ENCODE measurements at regions not wholly inside any gene's neighbourhood (a gene's known extent, or its start where the extent isn't known, plus 50 kb on each side); places are given as distances from the start of the nearest gene placed in this dataset.

DNA sequence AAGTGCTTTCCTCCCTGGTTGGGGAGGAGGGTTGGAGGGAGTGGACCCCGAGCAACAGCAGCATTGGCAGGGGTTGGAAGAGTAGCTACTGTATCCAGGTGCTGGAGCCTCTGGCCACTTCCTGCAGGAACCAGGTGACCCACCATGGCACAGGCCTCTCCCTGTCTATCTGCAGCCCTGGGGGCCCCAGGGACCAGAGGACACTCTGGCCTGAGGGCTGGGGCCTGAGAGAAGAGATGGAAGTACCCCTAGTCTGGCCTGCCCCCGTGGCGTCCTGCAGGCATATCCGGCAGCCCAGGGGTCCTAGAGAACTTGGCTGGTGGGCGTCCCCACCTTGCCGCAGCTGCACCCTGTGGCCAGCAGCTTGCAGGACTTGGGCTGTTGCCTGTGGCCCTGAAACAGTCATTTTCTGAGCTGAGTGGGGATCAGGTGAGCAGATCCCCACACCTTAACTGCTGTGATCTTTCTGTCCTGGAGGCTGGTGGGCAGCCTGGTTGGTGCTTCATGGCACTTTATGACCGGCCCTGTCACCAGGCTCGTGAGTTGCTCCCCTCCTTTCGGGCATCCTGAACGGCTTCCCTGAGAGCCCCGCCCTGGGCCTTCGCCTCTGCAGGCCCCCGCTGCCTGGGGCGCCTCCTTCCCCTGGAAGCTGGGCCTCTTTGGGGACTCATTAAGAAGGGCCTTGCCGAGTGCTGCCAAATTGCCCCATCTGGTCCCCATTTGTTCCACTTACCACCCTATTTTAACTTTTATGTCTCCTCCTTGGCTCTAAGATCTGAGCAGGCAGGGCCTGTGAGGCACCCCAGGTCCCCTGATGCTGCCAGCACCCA, 298.6 kb downstream of the SEC14L1 start:
- no peak overlapping the region for H3K4me3 ChIP-seq (ENCODE audit: low read depth, low read length)

DNA sequence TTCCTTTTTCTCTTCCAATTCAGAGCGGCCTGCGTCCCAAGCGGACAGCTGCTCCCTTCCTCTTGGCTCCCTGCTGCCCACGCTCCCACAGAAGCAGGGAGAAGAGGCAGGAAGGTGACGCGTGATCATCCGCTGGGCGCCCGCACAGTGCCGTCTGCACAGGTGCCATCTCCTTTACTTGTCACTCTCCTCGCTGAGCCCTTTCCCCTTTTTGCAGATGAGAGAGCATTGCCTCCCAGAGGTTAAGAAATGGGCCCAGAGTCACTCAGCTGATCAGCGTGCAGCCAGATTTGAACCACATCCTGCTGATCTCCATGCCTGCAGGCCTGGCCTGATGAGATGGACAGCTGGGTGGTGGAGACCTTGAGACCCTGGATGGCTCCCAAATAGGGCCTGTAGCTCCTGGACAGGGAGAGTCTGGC, 299.8 kb downstream of the SEC14L1 start:
- H3K4me3 ChIP-seq (ENCODE audit: low read depth, low read length) = no peak overlapping the region

DNA sequence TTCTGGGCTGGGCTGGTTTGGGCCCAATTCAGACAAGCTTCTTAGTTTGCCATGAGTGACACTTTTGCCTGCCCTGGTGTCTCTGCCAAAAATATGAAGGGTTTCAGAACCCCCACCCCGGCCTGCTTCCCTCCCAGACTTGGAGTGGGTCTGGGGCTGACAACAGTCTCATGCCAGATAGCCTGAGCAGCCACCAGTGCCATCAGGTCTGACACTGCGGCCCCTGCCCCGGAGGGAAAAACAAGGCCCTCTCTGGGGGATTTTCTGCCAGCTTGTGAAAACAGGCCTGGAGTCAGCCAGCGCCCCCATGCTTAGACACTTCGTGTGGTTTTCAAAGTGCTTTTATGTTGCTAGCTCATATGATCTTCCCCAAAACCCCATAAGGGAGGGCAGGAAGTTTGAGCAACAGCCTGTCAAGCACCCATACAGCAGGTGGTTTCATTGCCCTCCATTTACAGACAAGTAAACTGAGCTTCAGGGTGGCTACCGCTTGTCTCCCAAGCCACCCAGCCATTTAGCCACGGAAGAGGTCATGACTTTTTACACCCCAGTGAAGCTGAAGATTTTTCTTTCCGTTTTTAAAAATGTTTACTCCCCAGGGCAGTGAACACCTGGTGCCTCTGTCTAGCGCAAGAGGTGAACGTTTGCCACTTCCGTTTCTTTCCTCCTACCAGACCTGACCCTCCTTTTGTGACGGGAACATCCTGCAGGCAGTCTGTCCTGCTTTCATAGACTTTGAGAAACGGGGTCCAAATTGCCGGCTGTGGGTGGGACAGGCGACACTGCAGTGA, 300.6 kb downstream of the SEC14L1 start:
- H3K4me3 ChIP-seq (ENCODE audit: low read depth, low read length) = no peak overlapping the region

DNA sequence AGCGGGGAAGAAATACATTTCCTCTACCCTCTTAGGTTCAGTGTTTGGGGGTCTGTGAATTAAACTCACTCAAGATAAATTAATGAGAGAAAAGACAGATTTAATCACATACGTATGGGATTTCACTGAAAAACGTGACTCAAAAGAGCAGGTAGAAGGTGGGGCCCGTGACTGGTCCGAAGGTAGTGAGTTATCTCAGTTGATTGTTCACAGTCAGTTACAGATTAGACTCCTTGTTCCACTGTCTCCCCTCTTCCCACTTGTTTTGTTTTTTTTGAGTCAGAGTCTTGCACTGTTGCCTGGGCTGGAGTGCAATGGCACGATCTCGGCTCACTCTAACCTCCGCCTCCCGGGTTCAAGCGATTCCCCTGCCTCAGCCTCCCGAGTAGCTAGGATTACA, 301.2 kb downstream of the SEC14L1 start:
- no peak overlapping the region for H3K4me3 ChIP-seq (ENCODE audit: low read depth, low read length)

DNA sequence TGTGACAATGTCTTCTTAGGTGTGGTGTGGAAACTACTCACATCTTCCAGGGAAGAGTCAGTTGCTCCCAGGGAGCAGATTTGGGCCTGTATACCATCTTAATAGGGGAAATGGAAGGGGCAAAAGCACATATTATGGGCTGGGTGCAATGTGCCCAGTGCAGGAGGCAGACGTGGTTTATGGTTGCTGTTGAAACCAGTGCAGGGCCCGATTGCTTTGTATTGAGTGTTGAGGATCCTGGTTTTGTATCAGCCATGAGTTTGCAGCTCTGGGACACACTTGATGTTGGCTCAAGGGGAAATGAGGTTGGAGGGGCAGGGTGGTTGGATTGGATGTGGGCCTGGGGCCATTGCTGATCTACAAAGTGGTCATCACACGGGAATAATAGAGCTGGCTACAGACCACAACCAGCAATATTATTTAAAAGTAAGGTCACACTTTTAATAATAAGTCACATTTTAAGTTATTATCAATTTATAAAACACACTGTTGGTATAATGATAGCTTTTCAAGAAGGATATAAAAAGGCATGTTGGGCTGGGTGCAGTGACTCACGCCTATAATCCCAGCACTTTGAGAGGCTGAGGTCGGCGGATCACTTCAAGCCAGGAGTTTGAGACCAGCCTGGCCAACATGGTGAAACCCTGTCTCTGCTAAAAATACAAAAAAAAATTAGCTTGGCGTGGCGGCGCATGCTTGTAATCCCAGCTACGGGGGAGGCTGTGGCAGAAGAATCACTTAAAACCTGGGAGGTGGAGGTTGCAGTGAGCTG, 302.4 kb downstream of the SEC14L1 start:
- H3K4me3 ChIP-seq (ENCODE audit: low read depth, low read length) = no peak overlapping the region

DNA sequence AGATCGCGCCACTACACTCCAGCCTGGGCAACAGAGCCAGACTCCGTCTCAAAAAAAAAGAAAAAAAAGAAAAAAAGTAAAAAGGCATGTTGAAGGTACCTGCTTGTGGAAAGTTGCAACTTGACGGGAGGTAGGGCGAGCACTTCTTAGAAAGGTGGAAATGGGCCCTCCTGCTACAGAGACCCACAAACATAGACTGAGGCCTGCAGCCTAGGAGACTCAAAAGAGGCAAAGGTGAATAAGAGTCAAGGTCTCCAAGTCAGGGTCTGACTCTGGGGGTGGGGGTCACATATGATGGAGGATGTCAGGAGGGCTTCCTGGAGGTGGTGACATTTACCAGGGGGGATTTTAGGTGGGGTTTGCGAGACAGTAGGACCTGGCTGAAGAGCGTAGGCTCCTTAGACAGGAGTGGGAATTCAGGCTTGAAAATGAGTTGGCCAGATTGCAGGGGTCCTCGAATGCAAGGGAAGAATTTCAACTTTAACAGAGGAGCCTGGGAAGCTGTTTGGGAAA, 303.0 kb downstream of the SEC14L1 start:
- no peak overlapping the region for H3K4me3 ChIP-seq (ENCODE audit: low read depth, low read length)

DNA sequence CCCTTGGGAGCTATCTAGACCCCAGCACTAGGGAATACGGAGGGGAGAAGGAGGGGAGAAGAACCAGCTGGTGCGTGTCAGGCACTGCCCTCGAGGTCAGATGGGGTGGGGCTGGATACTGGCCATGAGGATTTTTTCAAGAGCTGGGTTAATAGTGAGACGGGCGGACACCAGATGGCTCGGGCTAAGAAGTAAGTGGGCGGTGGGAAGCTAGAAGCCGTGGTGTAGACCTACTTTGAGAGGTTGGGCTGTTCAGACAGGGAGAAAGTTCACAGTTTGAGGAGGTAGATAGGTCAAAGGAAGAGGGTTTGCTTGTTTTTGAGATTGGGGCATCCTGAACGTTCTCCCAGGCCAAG, 303.8 kb downstream of the SEC14L1 start:
- no peak overlapping the region for H3K4me3 ChIP-seq (ENCODE audit: low read depth, low read length)

DNA sequence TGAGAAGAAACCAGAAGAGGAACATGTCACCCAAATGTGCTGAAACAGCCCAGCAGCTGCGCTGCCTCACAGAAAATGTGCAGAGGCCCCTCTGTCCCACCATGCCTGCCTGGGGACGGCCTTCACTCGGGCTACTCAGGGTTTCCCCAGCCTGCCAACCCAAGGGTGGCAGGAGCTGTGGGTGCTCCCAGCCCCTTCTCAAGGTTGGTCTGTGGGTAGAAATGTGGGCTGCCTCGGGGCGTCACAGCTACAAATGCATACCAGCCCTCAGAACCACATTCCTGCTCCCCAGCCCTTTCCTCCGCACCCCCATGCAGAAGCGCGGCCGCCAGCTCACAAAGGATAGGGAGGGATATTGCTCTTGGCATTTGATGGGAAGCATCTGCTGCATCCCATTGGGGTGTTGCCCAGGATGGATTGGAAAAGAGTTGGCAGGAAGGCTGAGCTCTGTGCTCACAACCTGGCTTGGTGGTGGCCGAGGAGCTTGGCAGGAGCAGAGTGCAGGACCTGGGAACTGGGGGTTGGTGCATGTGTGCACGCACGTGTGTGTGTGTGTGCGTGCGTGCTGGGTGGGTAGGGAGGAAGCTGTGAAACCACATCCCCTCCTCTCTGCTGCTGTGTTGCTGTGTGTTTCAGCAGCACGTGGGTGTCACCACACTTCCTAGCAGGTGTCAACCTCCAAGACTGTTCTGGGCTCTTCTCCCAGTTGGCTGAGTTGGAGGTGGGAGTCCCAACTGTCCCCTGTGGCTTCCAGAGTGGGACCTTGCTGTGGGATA, 304.4 kb downstream of the SEC14L1 start:
- H3K4me3 ChIP-seq (ENCODE audit: low read depth, low read length) = no peak overlapping the region

DNA sequence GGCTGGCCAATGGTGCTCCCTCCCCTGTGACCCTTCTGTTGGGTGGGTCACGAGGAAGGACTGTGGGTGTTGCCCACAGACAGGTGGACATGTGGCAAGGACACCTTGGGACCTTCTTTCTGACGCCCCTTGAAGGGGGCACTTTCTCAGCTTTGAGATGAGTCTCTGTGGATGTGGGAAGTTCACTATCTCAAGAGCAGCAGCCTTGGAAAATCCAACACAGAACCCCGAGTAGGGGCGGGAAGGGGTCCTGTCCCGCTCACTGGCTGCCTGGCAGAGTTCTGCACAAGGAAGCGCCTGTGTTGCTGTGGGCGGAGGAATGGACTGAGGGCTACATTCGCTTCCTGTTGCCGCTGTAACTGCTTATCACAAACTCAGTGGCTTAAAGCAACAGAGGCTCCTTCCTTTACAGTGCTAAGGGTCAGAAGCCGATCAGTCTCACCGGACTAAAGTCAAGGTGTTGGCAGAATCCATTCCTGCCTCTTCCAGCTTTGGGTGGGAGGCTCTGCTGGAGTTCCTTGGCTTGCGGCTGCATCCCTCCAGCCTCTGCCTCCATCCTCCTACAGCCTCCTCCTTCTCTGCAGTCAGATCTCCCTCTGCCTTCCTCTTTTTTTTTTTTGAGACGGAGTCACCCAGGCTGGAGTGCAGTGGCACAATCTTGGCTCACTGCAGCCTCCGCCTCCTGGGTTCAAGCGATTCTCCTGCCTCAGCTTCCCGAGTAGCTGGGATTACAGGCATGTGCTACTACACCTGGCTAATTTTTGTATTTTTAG, 305.2 kb downstream of the SEC14L1 start:
- H3K4me3 ChIP-seq (ENCODE audit: low read depth, low read length) = no peak overlapping the region

DNA sequence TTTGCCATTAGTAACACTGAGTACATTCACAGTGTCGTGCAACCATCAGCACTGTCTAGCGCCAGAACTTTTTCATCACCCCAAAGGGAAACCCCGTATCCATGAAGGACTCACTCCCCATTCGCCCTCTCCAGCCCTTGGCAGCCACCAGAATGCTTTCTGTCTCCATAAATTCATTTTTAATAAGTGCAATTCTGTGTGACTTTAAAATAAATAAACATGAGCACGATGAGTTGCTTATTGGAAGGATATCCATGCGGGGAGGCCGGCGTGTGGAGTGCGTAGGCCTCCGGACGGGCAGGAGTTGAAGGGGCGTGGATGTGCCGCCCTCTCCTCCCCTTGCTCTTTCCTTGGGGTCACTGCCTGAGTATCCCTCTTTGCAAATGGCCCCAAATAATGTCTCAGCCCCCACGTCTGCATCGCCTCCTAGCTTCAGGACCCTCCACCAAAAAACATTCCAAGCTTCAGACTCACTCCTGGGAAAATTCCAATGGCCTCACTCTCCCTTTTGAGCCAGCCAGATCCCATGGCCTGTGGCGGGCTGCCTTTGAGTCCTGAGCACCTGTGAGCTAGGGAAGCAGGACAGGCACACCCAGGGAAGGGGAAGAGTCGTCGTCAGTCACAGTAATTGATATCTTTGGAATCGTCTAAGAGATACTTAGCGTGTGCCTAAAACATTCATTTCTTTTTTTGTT, 306.3 kb downstream of the SEC14L1 start:
- H3K4me3 ChIP-seq (ENCODE audit: low read depth, low read length) = no peak overlapping the region

DNA sequence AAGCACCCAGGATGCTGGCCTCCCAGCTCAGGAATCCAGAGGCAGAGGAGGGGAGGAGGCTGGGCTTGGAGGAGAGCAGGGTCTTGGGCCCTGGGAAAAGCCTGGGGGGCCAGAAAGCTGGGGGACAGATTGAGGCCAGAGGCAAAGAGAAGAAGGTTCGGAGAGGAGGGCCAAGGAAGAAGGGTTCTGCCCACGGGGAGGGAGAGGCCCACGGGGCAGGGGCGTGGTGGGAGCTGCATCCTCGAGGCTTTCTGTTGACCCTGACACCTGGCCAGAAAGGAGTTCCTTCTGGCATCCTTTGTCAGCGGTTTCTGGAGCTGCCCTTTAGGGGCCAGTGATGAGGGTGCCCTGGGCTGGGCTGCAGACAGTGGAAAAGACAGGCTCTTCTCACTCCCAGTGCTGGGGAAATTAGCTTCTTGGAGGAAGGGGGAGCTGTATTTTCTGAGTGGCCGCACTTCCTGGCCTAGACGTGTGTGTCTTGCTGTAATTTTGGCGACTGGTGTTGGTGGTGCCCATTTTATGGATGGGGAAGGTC, 308.7 kb downstream of the SEC14L1 start:
- no peak overlapping the region for H3K4me3 ChIP-seq (ENCODE audit: low read depth, low read length)

DNA sequence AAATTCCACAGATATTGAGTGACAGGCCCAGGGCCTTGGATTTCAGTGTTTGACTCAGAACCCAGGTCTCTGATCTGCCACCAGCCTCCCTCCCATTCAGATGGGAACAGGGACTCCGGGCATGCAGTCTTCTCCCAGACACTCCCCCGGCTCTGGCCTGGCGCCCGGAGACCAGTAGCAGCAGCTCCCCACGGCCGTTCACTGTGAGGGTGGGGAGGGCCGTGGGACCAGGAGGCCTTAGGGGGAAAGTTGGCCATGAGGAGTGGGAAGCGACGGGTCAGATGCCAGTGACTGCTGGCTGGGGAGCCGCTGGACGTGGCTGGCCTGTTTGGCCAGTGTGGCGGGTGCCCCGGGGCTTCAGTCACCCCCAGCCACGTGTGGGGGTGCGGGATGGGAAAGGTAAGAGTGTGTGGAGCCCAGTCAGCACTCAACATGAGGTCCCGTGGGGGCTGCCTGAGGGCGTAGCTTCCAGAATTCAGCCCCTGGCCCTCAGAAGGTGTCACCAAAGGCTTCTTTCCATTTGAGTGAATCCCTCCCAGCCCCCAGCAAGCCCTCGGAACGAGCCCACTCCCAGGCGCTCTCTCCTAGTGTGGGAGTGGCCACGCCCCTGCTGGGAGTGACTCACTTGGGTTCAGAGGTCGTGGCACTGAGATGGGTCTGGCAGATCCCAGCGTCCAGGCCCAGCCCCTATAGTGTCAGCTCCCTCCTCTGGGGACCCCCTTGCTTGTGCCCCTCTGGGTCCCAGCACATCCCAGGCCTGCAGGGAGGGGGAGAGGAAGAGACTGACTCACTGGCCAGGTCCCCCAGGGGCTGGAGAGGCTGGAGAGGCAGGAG, 309.4 kb downstream of the SEC14L1 start:
- H3K4me3 ChIP-seq (ENCODE audit: low read depth, low read length) = no peak overlapping the region

DNA sequence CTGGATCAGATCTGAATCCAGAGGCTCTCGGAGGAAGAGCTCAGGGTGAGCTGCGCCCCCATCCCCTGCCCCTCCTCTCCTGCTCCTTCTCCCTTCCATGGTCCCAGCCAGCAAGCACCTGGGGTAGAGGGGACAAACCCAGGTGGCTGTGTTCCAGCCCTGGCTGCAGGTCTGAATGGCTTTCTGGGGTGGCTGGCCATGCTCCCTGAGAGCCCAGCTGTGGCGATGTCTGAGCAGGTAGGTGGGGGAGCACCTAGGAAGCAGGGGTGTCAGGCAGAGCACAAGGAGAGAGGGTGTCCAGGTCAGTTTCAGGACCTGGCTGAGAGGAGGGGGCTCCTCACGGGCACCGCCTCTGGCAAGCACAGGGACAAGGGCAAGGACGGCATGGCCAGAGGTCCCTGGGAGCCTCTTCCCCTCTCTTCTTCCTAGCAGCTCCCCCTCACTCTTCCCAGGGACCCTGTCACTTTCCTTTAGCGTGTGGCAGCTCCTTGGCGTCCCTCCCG, 310.0 kb downstream of the SEC14L1 start:
- peak overlapping the region; percentile 21 for H3K4me3 ChIP-seq (ENCODE audit: low read depth, low read length)

DNA sequence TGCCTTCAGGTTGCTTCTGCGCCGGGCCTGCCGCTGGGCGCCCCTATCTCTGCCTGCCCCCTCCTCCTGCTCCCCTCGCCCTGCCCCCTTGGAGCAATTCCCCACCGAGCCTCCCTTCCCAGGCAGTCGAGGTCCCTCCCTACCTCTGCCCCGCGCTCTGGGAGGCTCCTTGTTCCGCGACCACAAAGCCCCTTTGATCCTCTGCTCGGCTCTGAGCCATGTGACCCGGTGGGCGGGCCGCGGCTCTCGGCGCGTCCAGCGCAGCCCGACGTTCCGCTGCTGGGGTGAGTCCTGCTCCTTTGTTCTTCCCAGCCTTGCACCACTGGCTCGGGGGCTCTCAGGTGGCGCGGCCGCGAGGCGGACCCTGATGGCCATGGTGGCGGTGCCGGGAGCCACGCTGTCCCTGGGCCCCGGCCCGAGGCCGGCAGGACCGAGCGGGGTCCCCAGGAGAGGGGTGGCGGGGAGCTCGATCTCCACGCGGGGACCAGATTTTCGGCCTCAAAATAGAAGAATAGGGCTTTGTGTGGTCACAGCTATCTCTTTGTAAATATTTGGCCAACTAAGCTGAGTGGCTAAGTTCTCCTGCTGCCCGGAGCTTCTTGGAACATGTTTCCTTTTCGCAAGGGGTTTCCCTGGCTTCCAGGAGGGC, 310.6 kb downstream of the SEC14L1 start:
- H3K4me3 ChIP-seq (ENCODE audit: low read depth, low read length) = peak overlapping the region; percentile 55

DNA sequence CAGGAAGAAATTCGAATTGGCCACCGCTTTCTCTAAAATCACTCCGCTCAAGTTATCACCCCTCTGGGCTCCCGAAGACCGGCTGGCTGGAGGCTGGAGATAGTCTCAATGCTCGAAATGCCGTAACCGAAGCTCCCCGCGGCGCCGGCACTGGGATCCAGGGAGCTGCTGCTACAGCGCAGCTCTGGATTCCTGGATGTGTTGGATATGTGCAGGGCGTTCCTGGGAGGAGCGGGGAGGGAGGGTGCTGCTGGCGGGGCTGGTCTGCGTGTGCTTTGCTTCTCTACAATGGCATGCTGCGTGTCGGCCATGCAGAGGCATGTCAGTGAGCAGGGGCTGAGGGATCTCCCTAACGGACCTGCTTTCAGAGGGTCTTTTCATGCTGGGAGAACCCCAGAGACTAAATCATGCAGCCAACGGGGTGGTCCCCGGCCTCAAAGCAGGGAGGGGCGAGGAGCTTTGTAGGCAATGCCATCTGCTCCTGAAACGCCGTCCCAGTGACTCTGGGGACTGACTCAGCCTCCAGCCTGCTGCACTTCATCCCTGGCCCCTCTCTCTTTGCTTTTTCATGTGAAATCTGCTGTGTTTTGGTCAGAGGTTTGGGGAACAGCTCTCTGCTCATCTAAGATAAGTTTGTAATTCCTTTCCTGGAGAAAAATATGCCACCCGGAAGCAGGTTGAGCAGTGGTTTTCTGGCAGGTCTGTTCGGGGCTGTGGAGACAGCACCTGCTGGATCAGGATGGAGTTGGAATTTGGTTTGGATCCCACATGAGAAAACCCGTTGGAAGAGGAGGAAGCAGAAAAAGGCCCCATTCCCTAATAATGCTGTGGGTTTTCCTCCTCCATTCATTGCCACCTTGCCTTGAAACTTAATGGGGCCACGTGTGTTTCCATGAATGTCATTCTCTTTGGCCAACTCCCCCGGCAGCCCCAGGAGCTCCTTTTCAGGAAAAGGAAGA, 311.4 kb downstream of the SEC14L1 start:
- peak overlapping the region; percentile 55 for H3K4me3 ChIP-seq (ENCODE audit: low read depth, low read length)

DNA sequence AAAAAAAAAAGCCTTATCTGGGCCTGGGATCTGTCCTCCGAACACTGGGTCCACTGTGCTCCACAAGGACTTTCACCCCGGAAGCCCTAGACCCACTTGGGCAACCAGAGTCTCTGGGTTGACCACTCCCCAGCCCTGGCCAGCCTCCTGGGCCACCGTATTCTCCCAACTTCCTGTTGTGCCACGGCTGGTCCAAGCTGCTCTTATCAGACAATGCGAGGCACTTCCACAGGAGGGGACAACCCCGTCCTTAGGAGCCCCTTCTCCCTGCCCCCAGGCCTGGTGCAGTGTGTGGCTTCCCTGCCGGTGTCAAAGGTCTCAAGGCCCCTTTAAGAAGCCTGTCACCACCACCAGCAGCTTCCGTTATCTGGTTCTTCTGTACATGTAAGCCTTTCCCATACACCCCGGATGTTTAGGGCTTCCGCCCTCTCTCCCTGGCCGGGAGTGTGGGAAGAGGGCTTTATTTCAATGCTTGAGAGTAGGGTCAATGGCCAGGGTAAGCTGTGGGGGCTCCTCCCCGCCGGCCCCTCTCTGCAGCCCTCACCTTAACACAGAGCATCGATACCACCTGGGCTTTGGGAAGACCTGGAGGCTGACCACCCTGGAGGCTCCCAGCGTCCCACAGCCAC, 313.0 kb downstream of the SEC14L1 start:
- H3K4me3 ChIP-seq (ENCODE audit: low read depth, low read length) = no peak overlapping the region
